H1 (cell line): ENCODE measurements at regions not wholly inside any gene's neighbourhood (a gene's known extent, or its start where the extent isn't known, plus 50 kb on each side); places are given as distances from the start of the nearest gene placed in this dataset.

Experiments
- CTCF ChIA-PET: fragments of 300-600 bp; sonication (Branson Sonifier 250); formaldehyde crosslinking; loops from one replicate; lab custom pipeline; 2021; ENCODE audit not compliant: partially characterized antibody; lab: Charles Lee
- POLR2A ChIA-PET: fragments of 300-600 bp; sonication (Branson Sonifier 250); formaldehyde crosslinking; loops from one replicate; lab custom pipeline; 2021; ENCODE audit warnings: inconsistent platforms; ENCODE audit not compliant: partially characterized antibody; lab: Charles Lee
- DNase-seq, 2 experiments: peaks; one replicate each; pipeline versions ENCODE4 v3.0.0 to v3.0.0-alpha.2; 2010 to 2022; ENCODE audit warnings: low spot score in 2 of 2, low read depth in 1 of 2, mixed read lengths in 1 of 2
- FAIRE-seq: peaks from 2 replicates; lab custom pipeline; 2011; peaks lifted over from hg19 to GRCh38; lab: Jason Lieb, UNC
- H2AFZ ChIP-seq: 2 replicates; pipeline ENCODE4 v1.8.1; 2012; ENCODE audit warnings: low read length, inconsistent platforms
- H2AK5ac ChIP-seq: 2 replicates; pipeline ENCODE4 v1.6.1; 2013; ENCODE audit warnings: low read depth, low read length
- H2BK120ac ChIP-seq: replicated peaks from 2 replicates; pipeline ENCODE3; 2013; ENCODE audit warnings: low read depth, low read length, inconsistent platforms
- H2BK12ac ChIP-seq: 2 replicates; pipeline ENCODE4 v1.6.1; 2013; ENCODE audit warnings: low read depth, low read length
- H2BK15ac ChIP-seq: 2 replicates; pipeline ENCODE4 v1.6.1; 2013; ENCODE audit warnings: low read length
- H2BK20ac ChIP-seq: 2 replicates; pipeline ENCODE4 v1.6.1; 2013; ENCODE audit warnings: low read length
- H2BK5ac ChIP-seq: 2 replicates; pipeline ENCODE4 v1.6.1; 2013; ENCODE audit warnings: low read depth, low read length
- H3K14ac ChIP-seq: 2 replicates; pipeline ENCODE4 v1.6.1; 2013; ENCODE audit warnings: inconsistent platforms; ENCODE audit not compliant: insufficient read length
- H3K18ac ChIP-seq: 2 replicates; pipeline ENCODE4 v1.6.1; 2013; ENCODE audit warnings: low read length; ENCODE audit errors: extremely low read depth
- H3K23ac ChIP-seq: 2 replicates; pipeline ENCODE4 v1.6.1; 2013; ENCODE audit warnings: inconsistent platforms; ENCODE audit not compliant: insufficient read length
- H3K23me2 ChIP-seq: 2 replicates; pipeline ENCODE4 v1.6.1; 2013; ENCODE audit warnings: low read depth, low read length
- H3K27ac ChIP-seq: 2 replicates; pipeline ENCODE4 v1.6.1; 2011; ENCODE audit warnings: low read depth, low read length, inconsistent platforms
- H3K27me3 ChIP-seq, 4 experiments: replicated peaks in 1 of 4; 1 replicate in 1 of 4; 2 replicates in 3 of 4; pipeline versions ENCODE4 v1.6.1 to v1.8.1; 2011 to 2013; ENCODE audit warnings: low read length in 3 of 4, mild to moderate bottlenecking in 3 of 4, inconsistent platforms in 2 of 4, mixed read lengths in 2 of 4, moderate library complexity in 1 of 4; ENCODE audit not compliant: control insufficient read depth in 3 of 4, insufficient read depth in 3 of 4; ENCODE audit errors: extremely low read depth in 1 of 4
- H3K36me3 ChIP-seq, 4 experiments: 2 replicates each; pipeline versions ENCODE4 v1.6.1 to v1.8.1; 2011 to 2013; ENCODE audit warnings: mild to moderate bottlenecking in 4 of 4, low read length in 3 of 4, moderate library complexity in 2 of 4, control low read depth in 1 of 4, inconsistent platforms in 1 of 4; ENCODE audit not compliant: insufficient read depth in 4 of 4, control insufficient read depth in 2 of 4
- H3K4ac ChIP-seq: replicated peaks from 2 replicates; pipeline ENCODE3; 2013; ENCODE audit warnings: low read length, low read depth, mixed read lengths, inconsistent platforms; ENCODE audit not compliant: insufficient read length
- H3K4me1 ChIP-seq, 4 experiments: replicated peaks in 1 of 4; 1 replicate in 1 of 4; 2 replicates in 3 of 4; pipeline versions ENCODE4 v1.6.1 to v1.8.1; 2011 to 2013; ENCODE audit warnings: low read length in 3 of 4, inconsistent platforms in 2 of 4, mixed read lengths in 1 of 4; ENCODE audit not compliant: insufficient read depth in 4 of 4, control insufficient read depth in 3 of 4
- H3K4me2 ChIP-seq, 2 experiments: 2 replicates each; pipeline versions ENCODE4 v1.6.1 to v1.8.1; 2011 to 2013; ENCODE audit warnings: low read depth in 2 of 2, low read length in 2 of 2, control low read depth in 1 of 2, inconsistent platforms in 1 of 2, mild to moderate bottlenecking in 1 of 2; ENCODE audit not compliant: insufficient read depth in 1 of 2
- H3K4me3 ChIP-seq, 4 experiments: fragments of 200-600, 300-600 bp in 1 of 4; sonication (generic), shearing (Covaris generic), sonication (Bioruptor Twin) in 1 of 4; 2 replicates each; pipeline versions ENCODE4 v1.5.1 to v1.8.1; 2011 to 2016; ENCODE audit warnings: low read length in 4 of 4, low read depth in 3 of 4, control low read depth in 2 of 4, inconsistent platforms in 2 of 4, mild to moderate bottlenecking in 2 of 4, mixed read lengths in 1 of 4, moderate library complexity in 1 of 4; ENCODE audit not compliant: insufficient read depth in 2 of 4; ENCODE audit errors: extremely low read depth in 1 of 4
- H3K56ac ChIP-seq: replicated peaks from 2 replicates; pipeline ENCODE3; 2013; ENCODE audit warnings: low read depth, mild to moderate bottlenecking, mixed read lengths, low read length, inconsistent platforms; ENCODE audit not compliant: insufficient read length
- H3K79me1 ChIP-seq: 2 replicates; pipeline ENCODE4 v1.6.1; 2013; ENCODE audit warnings: low read depth, low read length, control low read depth
- H3K79me2 ChIP-seq, 2 experiments: 2 replicates each; pipeline versions ENCODE4 v1.6.1 to v1.8.1; 2012 to 2013; ENCODE audit warnings: low read length in 2 of 2, mild to moderate bottlenecking in 2 of 2, inconsistent platforms in 1 of 2; ENCODE audit not compliant: insufficient read depth in 2 of 2, control insufficient read depth in 1 of 2
- H3K9ac ChIP-seq, 4 experiments: replicated peaks in 1 of 4; 1 replicate in 1 of 4; 2 replicates in 3 of 4; pipeline versions ENCODE4 v1.6.1 to v1.8.1; 2011 to 2013; ENCODE audit warnings: low read depth in 3 of 4, low read length in 3 of 4, control low read depth in 2 of 4, mild to moderate bottlenecking in 2 of 4, moderate library complexity in 2 of 4, inconsistent platforms in 1 of 4; ENCODE audit errors: extremely low read depth in 1 of 4
- H3K9me3 ChIP-seq, 2 experiments: 2 replicates each; pipeline versions ENCODE4 v1.6.1 to v1.8.1; 2012 to 2013; ENCODE audit warnings: mild to moderate bottlenecking in 2 of 2, moderate library complexity in 2 of 2, control low read depth in 1 of 2, inconsistent platforms in 1 of 2, low read depth in 1 of 2, low read length in 1 of 2, mixed read lengths in 1 of 2; ENCODE audit not compliant: insufficient read depth in 2 of 2
- H4K20me1 ChIP-seq, 2 experiments: replicated peaks in 1 of 2; 2 replicates each; pipeline versions ENCODE3 to v1.8.1; 2011 to 2013; ENCODE audit warnings: inconsistent platforms in 2 of 2, low read length in 2 of 2, mild to moderate bottlenecking in 1 of 2; ENCODE audit not compliant: insufficient read depth in 2 of 2, control insufficient read depth in 1 of 2
- H4K5ac ChIP-seq: 2 replicates; pipeline ENCODE4 v1.6.1; 2013; ENCODE audit warnings: low read length, low read depth, mixed read lengths, inconsistent platforms; ENCODE audit not compliant: insufficient read length
- H4K8ac ChIP-seq: 2 replicates; pipeline ENCODE4 v1.8.0; 2013; ENCODE audit warnings: mild to moderate bottlenecking, moderate library complexity, low read length, inconsistent platforms; ENCODE audit not compliant: insufficient read depth; ENCODE audit errors: extremely low read depth
- H4K91ac ChIP-seq: replicated peaks from 2 replicates; pipeline ENCODE3; 2013; ENCODE audit warnings: low read length, mixed read lengths, inconsistent platforms; ENCODE audit not compliant: insufficient read length
- GTF2F1 ChIP-seq: IDR thresholded peaks from 2 replicates; pipeline ENCODE4 v1.6.1; 2012; ENCODE audit warnings: low read depth, low read length, improper control_type of control experiment, borderline replicate concordance
- HDAC6 ChIP-seq: IDR thresholded peaks from one replicate; pipeline ENCODE4 v1.7.1; 2012; ENCODE audit warnings: low read depth, mild to moderate bottlenecking, inconsistent platforms, low read length, moderate library complexity
- RXRA ChIP-seq: IDR thresholded peaks from 2 replicates; pipeline ENCODE4 v1.6.1; 2011; ENCODE audit warnings: low read depth, mild to moderate bottlenecking, low read length, moderate library complexity; ENCODE audit not compliant: insufficient read depth
- WGBS, 2 experiments: shearing (Covaris generic) in 1 of 2; methylation state at CpG; one replicate each; pipeline versions ENCODE4 v1.1.6 to v1.1.7; 2013 to 2015; ENCODE audit warnings: low lambda C conversion rate in 2 of 2, mixed read lengths in 2 of 2, inconsistent platforms in 1 of 2, low coverage in 1 of 2, missing lambda C conversion rate in 1 of 2; ENCODE audit not compliant: insufficient replicate concordance in 2 of 2, insufficient coverage in 1 of 2, insufficient read length in 1 of 2; ENCODE audit errors: extremely low coverage in 1 of 2, missing lambda C conversion rate in 1 of 2; 5-methylcytosine and 5-hydroxymethylcytosine counted together

GRCh38 chr6:21829126-21829525 is 235.6 kb downstream of the SOX4 start:
- H4K5ac ChIP-seq, result no peak overlapping the region
- H3K9me3 ChIP-seq, result no peaks in the 10 kb centered on the region
- FAIRE-seq (no peak), DNase-seq (no peak)
- H4K91ac ChIP-seq, result no peak overlapping the region
- 73% methylated on average over 3 of the region's 3 CpGs; no CpG with 5 or more reads in 1 of the 2 experiments for WGBS, 2 experiments
- no peaks in the 10 kb centered on the region for H3K23me2 ChIP-seq
- peaks cover 3 to 25% (median 11%) of the 10 kb centered on the region in 4 experiments; a peak in 5 of 7 replicates for H3K4me1 ChIP-seq
- H2AFZ ChIP-seq, result no peak overlapping the region
- H2BK120ac ChIP-seq, result no peak overlapping the region
- H3K27ac ChIP-seq, result no peak overlapping the region
- H3K36me3 ChIP-seq, result no peaks in the 10 kb centered on the region
- no peak overlapping the region for H3K4me2 ChIP-seq
- no peak overlapping the region for H3K18ac ChIP-seq
- ChIA-PET POLR2A (no interaction called here), CTCF (interaction anchor here (1.2 kb wide), 2 partner anchors 45 to 67 kb away, joined by 3 read pairs; no protein-coding TSS in a partner anchor)
- H3K9ac ChIP-seq, result no peak overlapping the region
- H4K8ac ChIP-seq, result no peak overlapping the region
- peaks cover 2% of the 10 kb centered on the region in 2 experiments for H4K20me1 ChIP-seq
- no peak overlapping the region for H2BK12ac ChIP-seq
- no peak overlapping the region for H3K14ac ChIP-seq
- no peak overlapping the region for H3K23ac ChIP-seq
- no peak overlapping the region for H2BK15ac ChIP-seq
- H2BK20ac ChIP-seq, result no peak overlapping the region
- no peak overlapping the region for H2AK5ac ChIP-seq
- no peaks in the 10 kb centered on the region; the same call in 1 of the 2 replicates for H3K79me1 ChIP-seq
- H3K4me3 ChIP-seq, result no peak overlapping the region
- H3K27me3 ChIP-seq, result no peaks in the 10 kb centered on the region
- H3K79me2 ChIP-seq, result peaks cover 5 to 89% of the 10 kb centered on the region in 2 experiments
- H3K4ac ChIP-seq, result no peak overlapping the region
- H2BK5ac ChIP-seq, result no peak overlapping the region
- no peak overlapping the region for H3K56ac ChIP-seq
- TF ChIP-seq HDAC6 (no peak), GTF2F1 (no peak), RXRA (no peak)
